Hepatocyte (in vitro differentiated cells): ENCODE measurements at regions not wholly inside any gene's neighbourhood (a gene's known extent, or its start where the extent isn't known, plus 50 kb on each side); places are given as distances from the start of the nearest gene placed in this dataset.

Experiments used
- DNase-seq: peaks from one replicate; pipeline ENCODE4 v3.0.0-alpha.2; 2016; ENCODE audit warnings: low spot score
- H2AFZ ChIP-seq: fragments of 200-600 bp; sonication (generic); 2 replicates; pipeline ENCODE4 v1.6.0; 2016; ENCODE audit warnings: antibody characterized with exemption, mild to moderate bottlenecking
- H3K27ac ChIP-seq: fragments of 200-600 bp; sonication (generic); 2 replicates; pipeline ENCODE4 v1.5.1; 2016; ENCODE audit warnings: mild to moderate bottlenecking
- H3K27me3 ChIP-seq: fragments of 200-600 bp; sonication (generic); 2 replicates; pipeline ENCODE4 v1.6.1; 2016
- H3K36me3 ChIP-seq: fragments of 200-600 bp; sonication (generic); replicated peaks from 2 replicates; pipeline ENCODE4 v1.5.1; 2016; ENCODE audit warnings: low read depth; ENCODE audit not compliant: insufficient read depth
- H3K4me1 ChIP-seq: fragments of 200-600 bp; sonication (generic); 2 replicates; pipeline ENCODE4 v1.5.1; 2016; ENCODE audit warnings: mild to moderate bottlenecking, moderate library complexity; ENCODE audit not compliant: insufficient read depth
- H3K4me2 ChIP-seq: fragments of 200-600 bp; sonication (generic); 2 replicates; pipeline ENCODE4 v1.6.0; 2016
- H3K4me3 ChIP-seq: fragments of 200-600 bp; sonication (generic); 2 replicates; pipeline ENCODE4 v1.5.1; 2016; ENCODE audit warnings: mild to moderate bottlenecking
- H3K79me2 ChIP-seq: fragments of 200-600 bp; sonication (generic); 2 replicates; pipeline ENCODE4 v1.6.0; 2017; ENCODE audit warnings: mild to moderate bottlenecking
- H3K9me2 ChIP-seq: fragments of 200-600 bp; sonication (generic); replicated peaks from 2 replicates; pipeline ENCODE4 v1.6.0; 2017; ENCODE audit warnings: mild to moderate bottlenecking; ENCODE audit not compliant: insufficient read depth
- H3K9me3 ChIP-seq: fragments of 200-600 bp; sonication (generic); 2 replicates; pipeline ENCODE4 v1.5.1; 2016; ENCODE audit warnings: low read depth, mild to moderate bottlenecking
- H4K20me1 ChIP-seq: fragments of 200-600 bp; sonication (generic); 2 replicates; pipeline ENCODE4 v1.6.0; 2016; ENCODE audit warnings: mild to moderate bottlenecking; ENCODE audit not compliant: insufficient read depth, poor library complexity, severe bottlenecking
- CTCF ChIP-seq: fragments of 200-600 bp; sonication (generic); IDR thresholded peaks from 2 replicates; pipeline ENCODE4 v1.5.1; 2016; ENCODE audit warnings: antibody characterized with exemption, mild to moderate bottlenecking; ENCODE audit not compliant: poor library complexity
- EZH2 ChIP-seq: fragments of 200-600 bp; sonication (generic); IDR thresholded peaks from 2 replicates; pipeline ENCODE4 v1.6.1; 2016; ENCODE audit warnings: antibody characterized with exemption, mild to moderate bottlenecking, borderline replicate concordance
- EZH2phosphoT487 ChIP-seq: fragments of 200-600 bp; sonication (generic); IDR thresholded peaks from one replicate; pipeline ENCODE4 v1.6.1; 2018; ENCODE audit warnings: antibody characterized with exemption, mild to moderate bottlenecking, low read depth, moderate library complexity; ENCODE audit not compliant: unreplicated experiment, severe bottlenecking
- WGBS: methylation state at CpG from one replicate; pipeline ENCODE4 v1.1.6; 2016; ENCODE audit warnings: low lambda C conversion rate; ENCODE audit errors: missing lambda C conversion rate; 5-methylcytosine and 5-hydroxymethylcytosine counted together

GRCh38 chr22:48241658-48242057 is 1479.2 kb downstream of the TBC1D22A start:
- Histone ChIP-seq H4K20me1 (no peaks in the 10 kb centered on the region), H3K9me2 (no peaks in the 10 kb centered on the region), H3K4me2 (no peak overlapping the region), H3K27me3 (peaks cover 6% of the 10 kb centered on the region), H3K27ac (no peak overlapping the region), H3K9me3 (no peaks in the 10 kb centered on the region), H2AFZ (no peak overlapping the region), H3K79me2 (no peaks in the 10 kb centered on the region), H3K4me1 (no peaks in the 10 kb centered on the region), H3K36me3 (no peaks in the 10 kb centered on the region), H3K4me3 (no peak overlapping the region)
- TF ChIP-seq EZH2phosphoT487: no peak
- TF ChIP-seq CTCF: no peak
- no peak for TF ChIP-seq EZH2
- 84% methylated on average over 16 of the region's 16 CpGs for WGBS
- no peak for DNase-seq

- DNase-seq: no peak
- Histone ChIP-seq H3K9me3 (no peaks in the 10 kb centered on the region), H3K27me3 (no peaks in the 10 kb centered on the region), H3K9me2 (no peaks in the 10 kb centered on the region), H3K27ac (no peak overlapping the region), H3K4me1 (no peaks in the 10 kb centered on the region), H4K20me1 (no peaks in the 10 kb centered on the region), H3K4me3 (no peak overlapping the region), H3K79me2 (no peaks in the 10 kb centered on the region), H2AFZ (no peak overlapping the region), H3K4me2 (no peak overlapping the region), H3K36me3 (no peaks in the 10 kb centered on the region)
- 96% methylated on average over 8 of the region's 8 CpGs for WGBS
- TF ChIP-seq EZH2 (no peak), EZH2phosphoT487 (no peak), CTCF (no peak)
Measured at GRCh38 chr22:48240935-48241230, 1478.4 kb downstream of the TBC1D22A start.

GRCh38 chr22:48240148-48240934 is 1477.9 kb downstream of the TBC1D22A start:
- no peak for DNase-seq
- Histone ChIP-seq H2AFZ (no peak overlapping the region), H4K20me1 (no peaks in the 10 kb centered on the region), H3K79me2 (no peaks in the 10 kb centered on the region), H3K4me2 (no peak overlapping the region), H3K4me1 (no peaks in the 10 kb centered on the region), H3K27ac (no peak overlapping the region), H3K36me3 (no peaks in the 10 kb centered on the region), H3K4me3 (no peak overlapping the region), H3K27me3 (no peaks in the 10 kb centered on the region), H3K9me3 (no peaks in the 10 kb centered on the region), H3K9me2 (no peaks in the 10 kb centered on the region)
- no peak for TF ChIP-seq EZH2
- no peak for TF ChIP-seq EZH2phosphoT487
- no peak for TF ChIP-seq CTCF
- WGBS: 26% methylated on average over 13 of the region's 13 CpGs
